ENCODE measurements at regions not wholly inside any gene's neighbourhood (a gene's known extent, or its start where the extent isn't known, plus 50 kb on each side); places are given as distances from the start of the nearest gene placed in this dataset.
A peak's percentile ranks its signal among the peaks of the same experiment; 100 is the strongest.

- TF ChIP-seq MAFK (IDR thresholded peaks at IDR 0.05; ENCODE audit: low read length) = peak; percentile 93
- peak; percentile 78 for TF ChIP-seq ZNF316 (IDR thresholded peaks at IDR 0.05)
- no peak for TF ChIP-seq ZFP36 (IDR thresholded peaks at IDR 0.05; ENCODE audit: low read depth, low read length, partially characterized antibody)
- peak; percentile 76 for TF ChIP-seq MAFG (tag; conservative IDR thresholded peaks at IDR 0.05)
- peak; percentile 92 for TF ChIP-seq MAFF (IDR thresholded peaks at IDR 0.05; ENCODE audit: low read length)
- no peak for TF ChIP-seq HDAC8 (tag; IDR thresholded peaks at IDR 0.05)
- TF ChIP-seq CTBP1 (IDR thresholded peaks at IDR 0.05; ENCODE audit: borderline replicate concordance) = no peak
- TF ChIP-seq C11orf30 (IDR thresholded peaks at IDR 0.05; ENCODE audit: low read depth) = peak; percentile 69
- no peak for TF ChIP-seq NFRKB (IDR thresholded peaks at IDR 0.05; ENCODE audit: low read depth)
- no peak for TF ChIP-seq THRB (CRISPR knock-in tag; conservative IDR thresholded peaks at IDR 0.05)
- DNase-seq (ENCODE audit: extremely low read depth in 1 of 4, low spot score in 3 of 4) (no peak), FAIRE-seq (no peak), ATAC-seq (no peak)
- Histone ChIP-seq H3K9me3 (replicated peaks; ENCODE audit: control insufficient read depth, insufficient read depth, low read depth, low read length) (no peaks in the 10 kb centered on the region; the same call in 1 of the 2 replicates), H3K4me3 (no peak overlapping the region), H2AFZ (ENCODE audit: low read depth, low read length) (no peak overlapping the region), H3K9ac (ENCODE audit: insufficient read depth in 1 of 2, low read depth in 2 of 2, low read length in 2 of 2) (no peak overlapping the region), H3K27me3 (ENCODE audit: control insufficient read depth in 2 of 2, insufficient read depth in 2 of 2, low read length in 2 of 2) (no peaks in the 10 kb centered on the region), H3K36me3 (ENCODE audit: control insufficient read depth, insufficient read depth, low read length) (no peaks in the 10 kb centered on the region), H3K79me2 (ENCODE audit: control insufficient read depth, insufficient read depth, low read length) (no peaks in the 10 kb centered on the region), H3K4me2 (ENCODE audit: insufficient read depth, low read length) (no peak overlapping the region), H4K20me1 (replicated peaks; ENCODE audit: control insufficient read depth, insufficient read depth, low read length) (no peaks in the 10 kb centered on the region), H3K27ac (ENCODE audit: extremely low read depth, low read depth, low read length) (no peak overlapping the region), H3K4me1 (replicated peaks in 1 of 2; ENCODE audit: control insufficient read depth in 2 of 2, insufficient read depth in 2 of 2, low read length in 2 of 2) (no peaks in the 10 kb centered on the region), H3K9me1 (ENCODE audit: control insufficient read depth, insufficient read depth, low read length) (no peaks in the 10 kb centered on the region)
- 0% methylated on average over 1 of the region's 1 CpG for WGBS (ENCODE audit: insufficient coverage, low coverage, missing lambda C conversion rate)
- in situ Hi-C loops (cut with MboI) (no loop called here), intact Hi-C loops (cut with micrococcal nuclease) (no loop called here)
- ChIA-PET CTCF (ENCODE audit: low intra/inter-chr PET ratio) (no interaction called here), POLR2A (no interaction called here)
- no TSS peak for BruUV-seq (replicated peaks)
Observed at GRCh38 chr7:126177782-126178181, 1075.0 kb downstream of the GRM8 start.
